ENCODE measurements at regions not wholly inside any gene's neighbourhood (a gene's known extent, or its start where the extent isn't known, plus 50 kb on each side); places are given as distances from the start of the nearest gene placed in this dataset.

- Histone ChIP-seq H3K9me3 (ENCODE audit: control insufficient read depth, low read length) (no peaks in the 10 kb centered on the region), H3K4me3 (ENCODE audit: extremely low read depth, insufficient read depth, low read length, poor library complexity, severe bottlenecking) (no peak overlapping the region), H3K4me1 (ENCODE audit: control insufficient read depth, insufficient read depth, low read length, poor library complexity, severe bottlenecking) (peaks cover 49% of the 10 kb centered on the region), H3K36me3 (ENCODE audit: control insufficient read depth, insufficient read depth, low read length) (no peaks in the 10 kb centered on the region), H3K27ac (ENCODE audit: low read depth, low read length, severe bottlenecking) (peak overlapping the region; percentile 94)
- WGBS, 2 experiments (ENCODE audit: insufficient coverage in 2 of 2) = 78 to 88% methylated on average over 10 to 11 of the region's 12 CpGs
These were observed 119.6 kb downstream of the ASB7 start for GRCh38 chr15:100721758-100722550.

- Histone ChIP-seq H3K4me3 (ENCODE audit: extremely low read depth, insufficient read depth, low read length, poor library complexity, severe bottlenecking) (no peak overlapping the region), H3K4me1 (ENCODE audit: control insufficient read depth, insufficient read depth, low read length, poor library complexity, severe bottlenecking) (peaks cover 55% of the 10 kb centered on the region), H3K36me3 (ENCODE audit: control insufficient read depth, insufficient read depth, low read length) (no peaks in the 10 kb centered on the region), H3K27ac (ENCODE audit: low read depth, low read length, severe bottlenecking) (peak overlapping the region; percentile 94), H3K9me3 (ENCODE audit: control insufficient read depth, low read length) (no peaks in the 10 kb centered on the region)
- WGBS, 2 experiments (ENCODE audit: insufficient coverage in 2 of 2) = 91 to 93% methylated on average over 3 of the region's 3 CpGs
These were observed 120.3 kb downstream of the ASB7 start for GRCh38 chr15:100722551-100723314.

- Histone ChIP-seq H3K4me3 (ENCODE audit: extremely low read depth, insufficient read depth, low read length, poor library complexity, severe bottlenecking) (no peak overlapping the region), H3K4me1 (ENCODE audit: control insufficient read depth, insufficient read depth, low read length, poor library complexity, severe bottlenecking) (peaks cover 57% of the 10 kb centered on the region), H3K36me3 (ENCODE audit: control insufficient read depth, insufficient read depth, low read length) (no peaks in the 10 kb centered on the region), H3K27ac (ENCODE audit: low read depth, low read length, severe bottlenecking) (peak overlapping the region; percentile 37), H3K9me3 (ENCODE audit: control insufficient read depth, low read length) (no peaks in the 10 kb centered on the region)
- WGBS, 2 experiments (ENCODE audit: insufficient coverage in 2 of 2) = 90 to 97% methylated on average over 3 to 4 of the region's 6 CpGs
These were observed 121.0 kb downstream of the ASB7 start for GRCh38 chr15:100723315-100723801.

- Histone ChIP-seq H3K9me3 (ENCODE audit: control insufficient read depth, low read length) (no peaks in the 10 kb centered on the region), H3K27ac (ENCODE audit: low read depth, low read length, severe bottlenecking) (no peak overlapping the region), H3K4me1 (ENCODE audit: control insufficient read depth, insufficient read depth, low read length, poor library complexity, severe bottlenecking) (peaks cover 56% of the 10 kb centered on the region), H3K36me3 (ENCODE audit: control insufficient read depth, insufficient read depth, low read length) (no peaks in the 10 kb centered on the region), H3K4me3 (ENCODE audit: extremely low read depth, insufficient read depth, low read length, poor library complexity, severe bottlenecking) (no peak overlapping the region)
- WGBS, 2 experiments (ENCODE audit: insufficient coverage in 2 of 2) = 87 to 99% methylated on average over 9 to 10 of the region's 10 CpGs
These were observed 123.0 kb downstream of the ASB7 start for GRCh38 chr15:100725121-100726069.

GRCh38 chr15:100726070-100726420 is 123.7 kb downstream of the ASB7 start:
- no peaks in the 10 kb centered on the region for H3K9me3 ChIP-seq (ENCODE audit: control insufficient read depth, low read length)
- no peaks in the 10 kb centered on the region for H3K36me3 ChIP-seq (ENCODE audit: control insufficient read depth, insufficient read depth, low read length)
- H3K4me1 ChIP-seq (ENCODE audit: control insufficient read depth, insufficient read depth, low read length, poor library complexity, severe bottlenecking) = peaks cover 49% of the 10 kb centered on the region
- no peak overlapping the region for H3K4me3 ChIP-seq (ENCODE audit: extremely low read depth, insufficient read depth, low read length, poor library complexity, severe bottlenecking)
- WGBS, 2 experiments (ENCODE audit: insufficient coverage in 2 of 2) = 93 to 100% methylated on average over 2 to 7 of the region's 7 CpGs
- no peak overlapping the region for H3K27ac ChIP-seq (ENCODE audit: low read depth, low read length, severe bottlenecking)

- 95 to 97% methylated on average over 10 to 12 of the region's 15 CpGs for WGBS, 2 experiments (ENCODE audit: insufficient coverage in 2 of 2)
- no peak overlapping the region for H3K4me3 ChIP-seq (ENCODE audit: extremely low read depth, insufficient read depth, low read length, poor library complexity, severe bottlenecking)
- no peak overlapping the region for H3K27ac ChIP-seq (ENCODE audit: low read depth, low read length, severe bottlenecking)
- H3K36me3 ChIP-seq (ENCODE audit: control insufficient read depth, insufficient read depth, low read length) = no peaks in the 10 kb centered on the region
- peaks cover 45% of the 10 kb centered on the region for H3K4me1 ChIP-seq (ENCODE audit: control insufficient read depth, insufficient read depth, low read length, poor library complexity, severe bottlenecking)
- no peaks in the 10 kb centered on the region for H3K9me3 ChIP-seq (ENCODE audit: control insufficient read depth, low read length)
These were observed 124.2 kb downstream of the ASB7 start for GRCh38 chr15:100726421-100727190.

- Histone ChIP-seq H3K4me3 (ENCODE audit: extremely low read depth, insufficient read depth, low read length, poor library complexity, severe bottlenecking) (no peak overlapping the region), H3K9me3 (ENCODE audit: control insufficient read depth, low read length) (no peaks in the 10 kb centered on the region), H3K4me1 (ENCODE audit: control insufficient read depth, insufficient read depth, low read length, poor library complexity, severe bottlenecking) (peaks cover 45% of the 10 kb centered on the region), H3K36me3 (ENCODE audit: control insufficient read depth, insufficient read depth, low read length) (no peaks in the 10 kb centered on the region), H3K27ac (ENCODE audit: low read depth, low read length, severe bottlenecking) (no peak overlapping the region)
- 89 to 91% methylated on average over 13 to 20 of the region's 21 CpGs for WGBS, 2 experiments (ENCODE audit: insufficient coverage in 2 of 2)
These were observed 125.0 kb downstream of the ASB7 start for GRCh38 chr15:100727291-100727851.

- Histone ChIP-seq H3K4me1 (ENCODE audit: control insufficient read depth, insufficient read depth, low read length, poor library complexity, severe bottlenecking) (peaks cover 34% of the 10 kb centered on the region), H3K36me3 (ENCODE audit: control insufficient read depth, insufficient read depth, low read length) (no peaks in the 10 kb centered on the region), H3K27ac (ENCODE audit: low read depth, low read length, severe bottlenecking) (no peak overlapping the region), H3K4me3 (ENCODE audit: extremely low read depth, insufficient read depth, low read length, poor library complexity, severe bottlenecking) (no peak overlapping the region), H3K9me3 (ENCODE audit: control insufficient read depth, low read length) (no peaks in the 10 kb centered on the region)
- 90 to 93% methylated on average over 10 to 15 of the region's 17 CpGs for WGBS, 2 experiments (ENCODE audit: insufficient coverage in 2 of 2)
These were observed 126.2 kb downstream of the ASB7 start for GRCh38 chr15:100728371-100729201.

GRCh38 chr15:100729461-100729860 is 127.1 kb downstream of the ASB7 start:
- 92 to 94% methylated on average over 5 to 6 of the region's 6 CpGs for WGBS, 2 experiments (ENCODE audit: insufficient coverage in 2 of 2)
- Histone ChIP-seq H3K4me1 (ENCODE audit: control insufficient read depth, insufficient read depth, low read length, poor library complexity, severe bottlenecking) (peaks cover 34% of the 10 kb centered on the region), H3K36me3 (ENCODE audit: control insufficient read depth, insufficient read depth, low read length) (no peaks in the 10 kb centered on the region), H3K27ac (ENCODE audit: low read depth, low read length, severe bottlenecking) (no peak overlapping the region), H3K4me3 (ENCODE audit: extremely low read depth, insufficient read depth, low read length, poor library complexity, severe bottlenecking) (no peak overlapping the region), H3K9me3 (ENCODE audit: control insufficient read depth, low read length) (no peaks in the 10 kb centered on the region)

Data from mesodermal cell (in vitro differentiated cells).